ENCODE measurements at regions not wholly inside any gene's neighbourhood (a gene's known extent, or its start where the extent isn't known, plus 50 kb on each side); places are given as distances from the start of the nearest gene placed in this dataset.

DNA sequence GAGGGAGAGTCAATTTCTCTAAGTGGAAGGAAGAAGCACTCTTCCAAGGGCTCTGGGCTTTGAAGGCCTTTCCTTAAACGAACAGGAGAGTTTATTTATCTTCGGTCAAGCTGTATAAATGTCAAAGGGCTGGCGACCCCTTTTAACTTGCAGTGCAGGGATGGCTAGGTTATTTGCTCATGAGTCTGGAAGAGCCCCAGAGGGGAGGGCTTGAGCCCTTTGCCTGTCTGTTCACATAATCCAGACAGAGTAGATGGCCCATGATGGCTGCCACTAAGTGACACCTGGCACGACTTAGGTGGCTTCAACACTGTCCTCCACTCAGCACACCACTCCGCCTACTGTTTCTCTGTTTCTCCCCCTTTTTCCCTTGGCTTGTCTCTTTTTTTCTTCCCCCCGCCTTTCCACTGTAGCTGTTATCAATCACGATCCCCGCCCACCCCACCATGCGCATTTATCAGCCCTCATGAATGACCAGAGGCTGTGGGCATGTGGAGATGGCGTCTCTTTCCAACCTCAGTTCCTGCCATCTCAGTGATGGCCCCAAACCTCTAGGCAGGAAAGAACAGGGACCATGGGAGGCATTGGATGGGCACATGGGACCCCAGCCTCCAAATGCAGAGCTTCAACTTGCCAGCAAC lies 408.7 kb upstream of the TNRC6C start (continued):
- TF ChIP-seq, protein P1, sequence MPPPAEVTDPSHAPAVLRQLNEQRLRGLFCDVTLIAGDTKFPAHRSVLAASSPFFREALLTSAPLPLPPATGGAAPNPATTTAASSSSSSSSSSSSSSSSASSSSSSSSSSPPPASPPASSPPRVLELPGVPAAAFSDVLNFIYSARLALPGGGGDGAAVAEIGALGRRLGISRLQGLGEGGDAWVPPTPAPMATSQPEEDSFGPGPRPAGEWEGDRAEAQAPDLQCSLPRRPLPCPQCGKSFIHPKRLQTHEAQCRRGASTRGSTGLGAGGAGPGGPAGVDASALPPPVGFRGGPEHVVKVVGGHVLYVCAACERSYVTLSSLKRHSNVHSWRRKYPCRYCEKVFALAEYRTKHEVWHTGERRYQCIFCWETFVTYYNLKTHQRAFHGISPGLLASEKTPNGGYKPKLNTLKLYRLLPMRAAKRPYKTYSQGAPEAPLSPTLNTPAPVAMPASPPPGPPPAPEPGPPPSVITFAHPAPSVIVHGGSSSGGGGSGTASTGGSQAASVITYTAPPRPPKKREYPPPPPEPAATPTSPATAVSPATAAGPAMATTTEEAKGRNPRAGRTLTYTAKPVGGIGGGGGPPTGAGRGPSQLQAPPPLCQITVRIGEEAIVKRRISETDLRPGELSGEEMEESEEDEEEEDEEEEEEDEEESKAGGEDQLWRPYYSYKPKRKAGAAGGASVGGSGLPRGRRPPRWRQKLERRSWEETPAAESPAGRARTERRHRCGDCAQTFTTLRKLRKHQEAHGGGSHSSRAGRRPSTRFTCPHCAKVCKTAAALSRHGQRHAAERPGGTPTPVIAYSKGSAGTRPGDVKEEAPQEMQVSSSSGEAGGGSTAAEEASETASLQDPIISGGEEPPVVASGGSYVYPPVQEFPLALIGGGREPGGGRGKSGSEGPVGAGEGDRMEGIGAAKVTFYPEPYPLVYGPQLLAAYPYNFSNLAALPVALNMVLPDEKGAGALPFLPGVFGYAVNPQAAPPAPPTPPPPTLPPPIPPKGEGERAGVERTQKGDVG (CRISPR knock-in tag; IDR thresholded peaks at IDR 0.05; ENCODE audit: borderline replicate concordance): no peak
- TF ChIP-seq, protein P2, sequence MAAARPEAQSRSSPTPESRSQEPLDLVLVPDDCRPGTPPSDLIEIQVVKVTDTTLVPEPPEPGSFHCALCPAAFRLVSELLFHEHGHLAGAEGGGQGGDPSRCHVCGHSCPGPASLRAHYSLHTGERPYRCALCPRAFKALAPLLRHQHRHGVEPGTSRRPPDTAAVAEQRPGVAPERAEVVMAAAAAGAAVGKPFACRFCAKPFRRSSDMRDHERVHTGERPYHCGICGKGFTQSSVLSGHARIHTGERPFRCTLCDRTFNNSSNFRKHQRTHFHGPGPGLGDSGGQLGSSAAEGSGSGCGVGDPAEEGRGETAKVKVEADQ (CRISPR knock-in tag; IDR thresholded peaks at IDR 0.05; ENCODE audit: borderline replicate concordance): no peak
- TF ChIP-seq, protein P3, sequence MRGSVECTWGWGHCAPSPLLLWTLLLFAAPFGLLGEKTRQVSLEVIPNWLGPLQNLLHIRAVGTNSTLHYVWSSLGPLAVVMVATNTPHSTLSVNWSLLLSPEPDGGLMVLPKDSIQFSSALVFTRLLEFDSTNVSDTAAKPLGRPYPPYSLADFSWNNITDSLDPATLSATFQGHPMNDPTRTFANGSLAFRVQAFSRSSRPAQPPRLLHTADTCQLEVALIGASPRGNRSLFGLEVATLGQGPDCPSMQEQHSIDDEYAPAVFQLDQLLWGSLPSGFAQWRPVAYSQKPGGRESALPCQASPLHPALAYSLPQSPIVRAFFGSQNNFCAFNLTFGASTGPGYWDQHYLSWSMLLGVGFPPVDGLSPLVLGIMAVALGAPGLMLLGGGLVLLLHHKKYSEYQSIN (CRISPR knock-in tag; IDR thresholded peaks at IDR 0.05; ENCODE audit: borderline replicate concordance): no peak
- TF ChIP-seq ZNF3 (CRISPR knock-in tag; IDR thresholded peaks at IDR 0.05) (no peak), ZNF292 (CRISPR knock-in tag; IDR thresholded peaks at IDR 0.05; ENCODE audit: borderline replicate concordance, low read depth) (no peak)

DNA sequence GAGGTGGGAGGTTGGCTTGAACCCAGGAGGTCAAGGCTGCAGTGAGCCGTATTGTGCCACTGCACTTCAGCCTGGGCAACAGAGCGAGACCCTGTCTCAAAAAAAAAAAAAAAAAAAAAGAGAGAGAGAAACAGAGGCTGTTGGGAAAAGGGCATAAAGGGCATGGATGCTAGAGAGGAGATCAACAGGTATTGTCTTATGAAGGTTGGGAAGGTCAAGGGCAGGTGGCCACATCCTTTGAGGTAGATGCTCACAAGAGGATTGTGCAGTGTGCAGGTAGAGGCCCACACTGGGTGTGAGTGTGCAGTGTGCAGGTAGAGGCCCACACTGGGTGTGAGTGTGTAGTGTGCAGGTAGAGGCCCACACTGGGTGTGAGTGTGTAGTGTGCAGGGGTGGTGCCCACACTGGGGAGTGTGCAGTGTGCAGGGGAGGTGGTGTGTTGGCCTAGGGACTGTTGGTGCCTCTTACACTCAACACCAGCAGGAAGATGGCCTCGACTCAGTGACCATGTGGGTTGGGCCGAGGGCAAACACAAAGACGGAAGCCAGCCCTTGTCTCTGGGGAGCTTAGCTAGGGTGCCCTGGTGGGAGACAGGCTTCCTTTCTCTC lies 404.9 kb upstream of the TNRC6C start:
- H3K4me3 ChIP-seq (replicated peaks in 1 of 3; ENCODE audit: insufficient read depth in 1 of 3, low read depth in 2 of 3, low read length in 3 of 3): no peak overlapping the region
- no peak overlapping the region for H2AFZ ChIP-seq (ENCODE audit: low read length)
- H3K4me2 ChIP-seq (ENCODE audit: low read depth, low read length): no peak overlapping the region
- H4K20me1 ChIP-seq (ENCODE audit: insufficient read depth, low read length): no peaks in the 10 kb centered on the region
- no peak overlapping the region for H3K27ac ChIP-seq (ENCODE audit: extremely low read length, insufficient read depth, low read length)
- intact Hi-C loops (cut with micrococcal nuclease; ENCODE audit: unreplicated experiment): no loop called here
- no peaks in the 10 kb centered on the region for H3K9me3 ChIP-seq (ENCODE audit: low read length)
- H3K79me2 ChIP-seq (ENCODE audit: insufficient read depth, low read length): no peaks in the 10 kb centered on the region
- 20% methylated on average over 5 of the region's 5 CpGs for WGBS (ENCODE audit: low lambda C conversion rate)
- no peak for DNase-seq (ENCODE audit: low spot score)
- no peak for TF ChIP-seq ELF1 (CRISPR knock-in tag; IDR thresholded peaks at IDR 0.05)
- TF ChIP-seq, protein P4, sequence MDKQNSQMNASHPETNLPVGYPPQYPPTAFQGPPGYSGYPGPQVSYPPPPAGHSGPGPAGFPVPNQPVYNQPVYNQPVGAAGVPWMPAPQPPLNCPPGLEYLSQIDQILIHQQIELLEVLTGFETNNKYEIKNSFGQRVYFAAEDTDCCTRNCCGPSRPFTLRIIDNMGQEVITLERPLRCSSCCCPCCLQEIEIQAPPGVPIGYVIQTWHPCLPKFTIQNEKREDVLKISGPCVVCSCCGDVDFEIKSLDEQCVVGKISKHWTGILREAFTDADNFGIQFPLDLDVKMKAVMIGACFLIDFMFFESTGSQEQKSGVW (CRISPR knock-in tag; IDR thresholded peaks at IDR 0.05; ENCODE audit: borderline replicate concordance): no peak
- ChIA-PET CTCF (ENCODE audit: low intra/inter-chr PET ratio, low total read pairs) (no interaction called here), POLR2A (no interaction called here)
- no peak overlapping the region for H3K9ac ChIP-seq (ENCODE audit: insufficient read depth, low read depth, low read length)
- H3K36me3 ChIP-seq (replicated peaks in 1 of 2; ENCODE audit: control insufficient read depth in 1 of 2, insufficient read depth in 2 of 2, low read length in 2 of 2): no peaks in the 10 kb centered on the region
- no peak for ATAC-seq
- peaks cover 17 to 82% of the 10 kb centered on the region in 2 experiments for H3K27me3 ChIP-seq (ENCODE audit: control insufficient read depth in 1 of 2, insufficient read depth in 2 of 2, low read length in 2 of 2)
- no peak for FAIRE-seq
- H3K4me1 ChIP-seq (ENCODE audit: insufficient read depth, low read length): 0 out of 2 replicates have a peak, but pooled peaks cover 1% of the 10 kb centered on the region
- in situ Hi-C loops (cut with HindIII; ENCODE audit: extremely low pct_ligation_motif_present, low pct_unique_long_range_greater_than_20kb): no loop called here
- no TSS peak for BruUV-seq (replicated peaks)

Data from HepG2 (cell line).